ENCODE measurements at regions not wholly inside any gene's neighbourhood (a gene's known extent, or its start where the extent isn't known, plus 50 kb on each side); places are given as distances from the start of the nearest gene placed in this dataset.

GRCh38 chr7:10821156-10821555 lies 152.5 kb upstream of the PHF14 start:
- ChIA-PET CTCF (no interaction called here), POLR2A (no interaction called here), RAD21 (ENCODE audit: low non-redundant PET in 1 of 2, low total read pairs in 2 of 2, uncharacterized antibody in 2 of 2, unreplicated experiment in 2 of 2) (no interaction called here)
- DNase-seq (ENCODE audit: low read depth, low spot score) (no peak), ATAC-seq (no peak)
- no peak overlapping the region for H3K27ac ChIP-seq (ENCODE audit: low read depth, low read length)
- no peaks in the 10 kb centered on the region for H3K79me2 ChIP-seq (ENCODE audit: insufficient read depth, low read length)
- no peak overlapping the region for H3K9ac ChIP-seq (ENCODE audit: low read length)
- H3K27me3 ChIP-seq (ENCODE audit: insufficient read depth, low read length) = no peaks in the 10 kb centered on the region
- H3K4me3 ChIP-seq (replicated peaks in 1 of 2; ENCODE audit: low read depth in 1 of 2, low read length in 2 of 2) = no peak overlapping the region
- no TSS peak for BruUV-seq (replicated peaks)
- no peak overlapping the region for H3K4me2 ChIP-seq (ENCODE audit: low read length)
- no peak overlapping the region for H2AFZ ChIP-seq (ENCODE audit: low read depth, low read length, poor library complexity, severe bottlenecking)
- no peaks in the 10 kb centered on the region for H3K9me3 ChIP-seq (ENCODE audit: control insufficient read depth in 1 of 2, insufficient read depth in 1 of 2, low read depth in 1 of 2, low read length in 2 of 2)
- H3K4me1 ChIP-seq (ENCODE audit: control insufficient read depth in 1 of 2, insufficient read depth in 2 of 2, low read length in 2 of 2) = no peaks in the 10 kb centered on the region
- no peak for TF ChIP-seq ZFX (IDR thresholded peaks at IDR 0.05)
- TF ChIP-seq TCF7L2 (IDR thresholded peaks at IDR 0.05; ENCODE audit: borderline replicate concordance, extremely low read depth, insufficient read depth, insufficient read length) = no peak
- no peak for TF ChIP-seq FOSL1 (IDR thresholded peaks at IDR 0.05; ENCODE audit: low read depth)
- TF ChIP-seq, protein P1, sequence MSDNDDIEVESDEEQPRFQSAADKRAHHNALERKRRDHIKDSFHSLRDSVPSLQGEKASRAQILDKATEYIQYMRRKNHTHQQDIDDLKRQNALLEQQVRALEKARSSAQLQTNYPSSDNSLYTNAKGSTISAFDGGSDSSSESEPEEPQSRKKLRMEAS (IDR thresholded peaks at IDR 0.05) = no peak
- no peak for TF ChIP-seq ZBTB33 (IDR thresholded peaks at IDR 0.05; ENCODE audit: extremely low read depth, insufficient replicate concordance, low read length)
- TF ChIP-seq CEBPB (IDR thresholded peaks at IDR 0.05; ENCODE audit: low read depth) = no peak
- TF ChIP-seq, protein P2, sequence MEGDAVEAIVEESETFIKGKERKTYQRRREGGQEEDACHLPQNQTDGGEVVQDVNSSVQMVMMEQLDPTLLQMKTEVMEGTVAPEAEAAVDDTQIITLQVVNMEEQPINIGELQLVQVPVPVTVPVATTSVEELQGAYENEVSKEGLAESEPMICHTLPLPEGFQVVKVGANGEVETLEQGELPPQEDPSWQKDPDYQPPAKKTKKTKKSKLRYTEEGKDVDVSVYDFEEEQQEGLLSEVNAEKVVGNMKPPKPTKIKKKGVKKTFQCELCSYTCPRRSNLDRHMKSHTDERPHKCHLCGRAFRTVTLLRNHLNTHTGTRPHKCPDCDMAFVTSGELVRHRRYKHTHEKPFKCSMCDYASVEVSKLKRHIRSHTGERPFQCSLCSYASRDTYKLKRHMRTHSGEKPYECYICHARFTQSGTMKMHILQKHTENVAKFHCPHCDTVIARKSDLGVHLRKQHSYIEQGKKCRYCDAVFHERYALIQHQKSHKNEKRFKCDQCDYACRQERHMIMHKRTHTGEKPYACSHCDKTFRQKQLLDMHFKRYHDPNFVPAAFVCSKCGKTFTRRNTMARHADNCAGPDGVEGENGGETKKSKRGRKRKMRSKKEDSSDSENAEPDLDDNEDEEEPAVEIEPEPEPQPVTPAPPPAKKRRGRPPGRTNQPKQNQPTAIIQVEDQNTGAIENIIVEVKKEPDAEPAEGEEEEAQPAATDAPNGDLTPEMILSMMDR (IDR thresholded peaks at IDR 0.05 in 2 of 3, conservative IDR thresholded peaks at IDR 0.05 in 1 of 3; ENCODE audit: borderline replicate concordance in 1 of 3, insufficient read depth in 1 of 3, low read depth in 2 of 3, low read length in 2 of 3) = no peak
- TF ChIP-seq YY1 (IDR thresholded peaks at IDR 0.05; ENCODE audit: extremely low read depth, insufficient replicate concordance, low read depth, low read length) = no peak
- no peak for TF ChIP-seq RAD21 (IDR thresholded peaks at IDR 0.05; ENCODE audit: low read depth)
- no peak for TF ChIP-seq JUND (IDR thresholded peaks at IDR 0.05)
- no peak for TF ChIP-seq REST (IDR thresholded peaks at IDR 0.05; ENCODE audit: low read depth)
- TF ChIP-seq, protein P3, sequence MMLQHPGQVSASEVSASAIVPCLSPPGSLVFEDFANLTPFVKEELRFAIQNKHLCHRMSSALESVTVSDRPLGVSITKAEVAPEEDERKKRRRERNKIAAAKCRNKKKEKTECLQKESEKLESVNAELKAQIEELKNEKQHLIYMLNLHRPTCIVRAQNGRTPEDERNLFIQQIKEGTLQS (IDR thresholded peaks at IDR 0.05) = no peak
- no peak for TF ChIP-seq POLR2A (IDR thresholded peaks at IDR 0.05; ENCODE audit: borderline replicate concordance, extremely low read depth, insufficient read depth, insufficient read length)
- no peak for TF ChIP-seq CBX3 (IDR thresholded peaks at IDR 0.05; ENCODE audit: low read depth)
- no peak for TF ChIP-seq EZH2 (IDR thresholded peaks at IDR 0.05)
- no peak for TF ChIP-seq ELF1 (IDR thresholded peaks at IDR 0.05; ENCODE audit: borderline replicate concordance, low read depth)
- H4K20me1 ChIP-seq (ENCODE audit: insufficient read depth) = no peaks in the 10 kb centered on the region
- no peaks in the 10 kb centered on the region for H3K9me2 ChIP-seq (ENCODE audit: insufficient read depth)
- no peaks in the 10 kb centered on the region for H3K36me3 ChIP-seq (ENCODE audit: control insufficient read depth in 1 of 2, insufficient read depth in 2 of 2, low read length in 2 of 2)
- intact Hi-C loops (cut with micrococcal nuclease) = no loop called here
